ENCODE measurements at regions not wholly inside any gene's neighbourhood (a gene's known extent, or its start where the extent isn't known, plus 50 kb on each side); places are given as distances from the start of the nearest gene placed in this dataset.
A peak's percentile ranks its signal among the peaks of the same experiment; 100 is the strongest.

GRCh38 chrX:6407542-6407941, 127.4 kb downstream of the VCX3A start:
- Histone ChIP-seq H3K9ac (ENCODE audit: low read depth in 1 of 2, low read length in 2 of 2) (no peak overlapping the region), H3K4me3 (ENCODE audit: low read depth in 1 of 3, low read length in 3 of 3) (no peak overlapping the region), H3K27ac (ENCODE audit: low read depth in 1 of 2, low read length in 2 of 2) (no peak overlapping the region), H3K9me3 (ENCODE audit: control insufficient read depth in 4 of 4, low read length in 3 of 4) (no peaks in the 10 kb centered on the region), H3K27me3 (ENCODE audit: control insufficient read depth in 4 of 4, insufficient read depth in 4 of 4, low read length in 3 of 4) (no peaks in the 10 kb centered on the region), H3K36me3 (ENCODE audit: control insufficient read depth in 4 of 4, insufficient read depth in 3 of 4, low read depth in 1 of 4, low read length in 3 of 4) (no peaks in the 10 kb centered on the region), H3K4me1 (ENCODE audit: control insufficient read depth in 4 of 4, insufficient read depth in 4 of 4, low read length in 3 of 4) (no peaks in the 10 kb centered on the region)
- TF ChIP-seq GABPA (IDR thresholded peaks at IDR 0.05 in 1 of 2, conservative IDR thresholded peaks at IDR 0.05 in 1 of 2) (no peak), HNF4A (conservative IDR thresholded peaks at IDR 0.05) (no peak), FOXA2 (IDR thresholded peaks at IDR 0.05) (no peak), NR2F2 (IDR thresholded peaks at IDR 0.05) (no peak), JUND (IDR thresholded peaks at IDR 0.05) (no peak), YY1 (IDR thresholded peaks at IDR 0.05) (no peak), TAF1 (conservative IDR thresholded peaks at IDR 0.05) (no peak), ATF3 (IDR thresholded peaks at IDR 0.05) (no peak), FOXA1 (IDR thresholded peaks at IDR 0.05) (no peak), RAD21 (IDR thresholded peaks at IDR 0.05) (no peak), HNF4G (IDR thresholded peaks at IDR 0.05) (no peak)
- TF ChIP-seq, protein P1, sequence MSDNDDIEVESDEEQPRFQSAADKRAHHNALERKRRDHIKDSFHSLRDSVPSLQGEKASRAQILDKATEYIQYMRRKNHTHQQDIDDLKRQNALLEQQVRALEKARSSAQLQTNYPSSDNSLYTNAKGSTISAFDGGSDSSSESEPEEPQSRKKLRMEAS (IDR thresholded peaks at IDR 0.05) = no peak
- no peak for DNase-seq (ENCODE audit: low spot score)
- 83% methylated on average over 4 of the region's 4 CpGs for WGBS

GRCh38 chrX:6386837-6387236, 148.1 kb downstream of the VCX3A start:
- no peak overlapping the region for H3K4me3 ChIP-seq (ENCODE audit: low read depth in 1 of 3, low read length in 3 of 3)
- no peaks in the 10 kb centered on the region for H3K9me3 ChIP-seq (ENCODE audit: control insufficient read depth in 4 of 4, low read length in 3 of 4)
- 75% methylated on average over 2 of the region's 2 CpGs for WGBS
- no peaks in the 10 kb centered on the region for H3K27me3 ChIP-seq (ENCODE audit: control insufficient read depth in 4 of 4, insufficient read depth in 4 of 4, low read length in 3 of 4)
- H3K4me1 ChIP-seq (ENCODE audit: control insufficient read depth in 4 of 4, insufficient read depth in 4 of 4, low read length in 3 of 4) = peaks cover 5 to 14% (median 11%) of the 10 kb centered on the region in 4 donors
- no peaks in the 10 kb centered on the region for H3K36me3 ChIP-seq (ENCODE audit: control insufficient read depth in 4 of 4, insufficient read depth in 3 of 4, low read depth in 1 of 4, low read length in 3 of 4)
- DNase-seq (ENCODE audit: low spot score) = no peak
- no peak overlapping the region for H3K9ac ChIP-seq (ENCODE audit: low read depth in 1 of 2, low read length in 2 of 2)
- peak; percentile 96 for TF ChIP-seq REST (IDR thresholded peaks at IDR 0.05)
- no peak for TF ChIP-seq ATF3 (IDR thresholded peaks at IDR 0.05)
- TF ChIP-seq TAF1 (conservative IDR thresholded peaks at IDR 0.05) = no peak
- no peak for TF ChIP-seq RXRA (IDR thresholded peaks at IDR 0.05)
- H3K27ac ChIP-seq (ENCODE audit: low read depth in 1 of 2, low read length in 2 of 2) = no peak overlapping the region

DNA sequence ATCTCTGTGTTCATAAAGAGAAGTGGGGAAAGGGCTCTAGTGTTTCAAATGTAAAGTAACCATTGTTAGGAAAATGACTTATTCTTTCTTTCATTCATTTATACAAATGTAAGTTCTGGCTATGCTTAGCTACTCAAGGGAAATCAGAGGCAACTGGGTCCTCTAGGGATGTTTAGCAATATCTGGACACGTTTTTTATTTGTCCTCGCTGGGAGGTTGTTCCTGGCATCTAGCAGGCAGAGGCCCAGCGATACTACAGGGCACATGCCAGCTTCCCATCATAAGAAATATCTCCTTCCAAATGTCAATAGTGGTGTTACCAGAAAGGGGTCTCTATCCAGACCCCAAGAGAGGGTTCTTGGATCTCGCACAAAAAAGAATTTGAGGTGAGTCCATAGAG, 150.0 kb downstream of the VCX3A start:
- DNase-seq (ENCODE audit: low spot score) = no peak
- 51% methylated on average over 4 of the region's 4 CpGs for WGBS

More for the DNA sequence above, 150.0 kb downstream of the VCX3A start:
- no peaks in the 10 kb centered on the region for H3K9me3 ChIP-seq (ENCODE audit: control insufficient read depth in 4 of 4, low read length in 3 of 4)
- no peaks in the 10 kb centered on the region for H3K36me3 ChIP-seq (ENCODE audit: control insufficient read depth in 4 of 4, insufficient read depth in 3 of 4, low read depth in 1 of 4, low read length in 3 of 4)
- peaks cover 6 to 20% (median 11%) of the 10 kb centered on the region in 4 donors for H3K4me1 ChIP-seq (ENCODE audit: control insufficient read depth in 4 of 4, insufficient read depth in 4 of 4, low read length in 3 of 4)
- H3K27me3 ChIP-seq (ENCODE audit: control insufficient read depth in 4 of 4, insufficient read depth in 4 of 4, low read length in 3 of 4) = no peaks in the 10 kb centered on the region
- H3K4me3 ChIP-seq (ENCODE audit: low read depth in 1 of 3, low read length in 3 of 3) = no peak overlapping the region
- H3K9ac ChIP-seq (ENCODE audit: low read depth in 1 of 2, low read length in 2 of 2) = no peak overlapping the region
- TF ChIP-seq REST (IDR thresholded peaks at IDR 0.05) = no peak
- peak; percentile 8 to 24 for TF ChIP-seq RXRA (IDR thresholded peaks at IDR 0.05)
- TF ChIP-seq FOXA2 (IDR thresholded peaks at IDR 0.05) = no peak
- TF ChIP-seq HNF4G (IDR thresholded peaks at IDR 0.05) = no peak
- TF ChIP-seq SP1 (IDR thresholded peaks at IDR 0.05) = no peak
- TF ChIP-seq, protein P2, sequence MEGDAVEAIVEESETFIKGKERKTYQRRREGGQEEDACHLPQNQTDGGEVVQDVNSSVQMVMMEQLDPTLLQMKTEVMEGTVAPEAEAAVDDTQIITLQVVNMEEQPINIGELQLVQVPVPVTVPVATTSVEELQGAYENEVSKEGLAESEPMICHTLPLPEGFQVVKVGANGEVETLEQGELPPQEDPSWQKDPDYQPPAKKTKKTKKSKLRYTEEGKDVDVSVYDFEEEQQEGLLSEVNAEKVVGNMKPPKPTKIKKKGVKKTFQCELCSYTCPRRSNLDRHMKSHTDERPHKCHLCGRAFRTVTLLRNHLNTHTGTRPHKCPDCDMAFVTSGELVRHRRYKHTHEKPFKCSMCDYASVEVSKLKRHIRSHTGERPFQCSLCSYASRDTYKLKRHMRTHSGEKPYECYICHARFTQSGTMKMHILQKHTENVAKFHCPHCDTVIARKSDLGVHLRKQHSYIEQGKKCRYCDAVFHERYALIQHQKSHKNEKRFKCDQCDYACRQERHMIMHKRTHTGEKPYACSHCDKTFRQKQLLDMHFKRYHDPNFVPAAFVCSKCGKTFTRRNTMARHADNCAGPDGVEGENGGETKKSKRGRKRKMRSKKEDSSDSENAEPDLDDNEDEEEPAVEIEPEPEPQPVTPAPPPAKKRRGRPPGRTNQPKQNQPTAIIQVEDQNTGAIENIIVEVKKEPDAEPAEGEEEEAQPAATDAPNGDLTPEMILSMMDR (IDR thresholded peaks at IDR 0.05; ENCODE audit: low read depth, low read length, missing input control) = no peak
- TF ChIP-seq EGR1 (IDR thresholded peaks at IDR 0.05; ENCODE audit: low read depth in 2 of 2) = no peak
- no peak for TF ChIP-seq ATF3 (IDR thresholded peaks at IDR 0.05)
- no peak overlapping the region for H3K27ac ChIP-seq (ENCODE audit: low read depth in 1 of 2, low read length in 2 of 2)
